Stomach (tissue), 8 donors: ENCODE measurements at regions not wholly inside any gene's neighbourhood (a gene's known extent, or its start where the extent isn't known, plus 50 kb on each side); places are given as distances from the start of the nearest gene placed in this dataset.

Source experiments
- DNase-seq, 2 donors: peaks; one replicate each; pipeline versions ENCODE4 v3.0.0 to v3.0.0-alpha.2; 2013 to 2019
- H3K27ac ChIP-seq, 5 donors: fragments of 200-600 bp in 4 of 5; sonication (generic) in 4 of 5; one replicate each; pipeline ENCODE4 v1.5.1; 2013 to 2019; ENCODE audit warnings: mild to moderate bottlenecking in 1 of 5, moderate library complexity in 1 of 5
- H3K27me3 ChIP-seq, 3 donors: fragments of 200-600 bp; sonication (generic); one replicate each; pipeline ENCODE4 v1.5.1; 2017 to 2019; ENCODE audit warnings: mixed run types in 1 of 3
- H3K36me3 ChIP-seq, 4 donors: fragments of 200-600 bp; sonication (generic); 1 replicate in 3 of 4; 2 replicates in 1 of 4; pipeline ENCODE4 v1.5.1; 2016 to 2019
- H3K4me1 ChIP-seq, 4 donors: fragments of 200-600 bp; sonication (generic); one replicate each; pipeline ENCODE4 v1.5.1; 2016 to 2019
- H3K4me3 ChIP-seq, 4 donors: fragments of 200-600 bp; sonication (generic) in 3 of 4; one replicate each; pipeline ENCODE4 v1.5.1; 2016 to 2019; ENCODE audit warnings: mild to moderate bottlenecking in 1 of 4
- H3K9me3 ChIP-seq, 4 donors: fragments of 200-600 bp; sonication (generic); one replicate each; pipeline ENCODE4 v1.5.1; 2016 to 2019
- EP300 ChIP-seq: sonication (generic); formaldehyde crosslinking; IDR thresholded peaks from one replicate; pipeline ENCODE4 v1.6.1; 2017; ENCODE audit warnings: antibody characterized with exemption
- POLR2A ChIP-seq, 4 donors: fragments of 450-650 bp; IDR thresholded peaks; one replicate each; pipeline ENCODE4 v1.6.1; 2016; ENCODE audit warnings: antibody characterized with exemption in 4 of 4, control low read depth in 2 of 4, mild to moderate bottlenecking in 1 of 4, moderate library complexity in 1 of 4
- POLR2AphosphoS5 ChIP-seq, 3 donors: sonication (generic); formaldehyde crosslinking; IDR thresholded peaks; one replicate each; pipeline ENCODE4 v1.6.1; 2016; ENCODE audit warnings: antibody characterized with exemption in 3 of 3
- WGBS, 5 donors: extraction: QIAGEN DNeasy Blood & Tissue Kit in 3 of 5; methylation state at CpG; one replicate each; pipeline versions ENCODE4 v1.1.5 to v1.1.7; 2013 to 2018; 5-methylcytosine and 5-hydroxymethylcytosine counted together
- intact Hi-C: fragments of 100-400 bp; cut with DNase I; formaldehyde crosslinking; loops from one replicate; pipeline ENCODE4 v1.15.1; 2023; ENCODE audit warnings: low total_unique reads
- TF ChIP-seq, protein P1 (sequence below), 7 experiments: fragments of 450-650 bp in 4 of 7; fragments of 200-600 bp in 3 of 7; sonication (generic) in 3 of 7; IDR thresholded peaks; one replicate each; pipeline ENCODE4 v1.5.1; 2016 to 2019; ENCODE audit warnings: antibody characterized with exemption in 7 of 7, control low read depth in 2 of 7, mild to moderate bottlenecking in 1 of 7
- donor health status: healthy with polysubstance abuse.
- donor health status: Bipolar disorder and iron deficiency.
- donor health status: healthy.

- intact Hi-C loops = no loop called here
- Histone ChIP-seq H3K27me3 (no peaks in the 10 kb centered on the region), H3K9me3 (no peaks in the 10 kb centered on the region), H3K4me3 (no peak overlapping the region), H3K27ac (no peak overlapping the region), H3K36me3 (no peaks in the 10 kb centered on the region), H3K4me1 (no peaks in the 10 kb centered on the region)
- no peak for DNase-seq
- 57 to 91% (median 80%) methylated on average over 2 of the region's 2 CpGs for WGBS, 5 donors
- TF ChIP-seq POLR2AphosphoS5 (IDR thresholded peaks at IDR 0.05) (no peak), POLR2A (IDR thresholded peaks at IDR 0.05) (no peak), EP300 (no peak)
- TF ChIP-seq, protein P1, sequence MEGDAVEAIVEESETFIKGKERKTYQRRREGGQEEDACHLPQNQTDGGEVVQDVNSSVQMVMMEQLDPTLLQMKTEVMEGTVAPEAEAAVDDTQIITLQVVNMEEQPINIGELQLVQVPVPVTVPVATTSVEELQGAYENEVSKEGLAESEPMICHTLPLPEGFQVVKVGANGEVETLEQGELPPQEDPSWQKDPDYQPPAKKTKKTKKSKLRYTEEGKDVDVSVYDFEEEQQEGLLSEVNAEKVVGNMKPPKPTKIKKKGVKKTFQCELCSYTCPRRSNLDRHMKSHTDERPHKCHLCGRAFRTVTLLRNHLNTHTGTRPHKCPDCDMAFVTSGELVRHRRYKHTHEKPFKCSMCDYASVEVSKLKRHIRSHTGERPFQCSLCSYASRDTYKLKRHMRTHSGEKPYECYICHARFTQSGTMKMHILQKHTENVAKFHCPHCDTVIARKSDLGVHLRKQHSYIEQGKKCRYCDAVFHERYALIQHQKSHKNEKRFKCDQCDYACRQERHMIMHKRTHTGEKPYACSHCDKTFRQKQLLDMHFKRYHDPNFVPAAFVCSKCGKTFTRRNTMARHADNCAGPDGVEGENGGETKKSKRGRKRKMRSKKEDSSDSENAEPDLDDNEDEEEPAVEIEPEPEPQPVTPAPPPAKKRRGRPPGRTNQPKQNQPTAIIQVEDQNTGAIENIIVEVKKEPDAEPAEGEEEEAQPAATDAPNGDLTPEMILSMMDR (IDR thresholded peaks at IDR 0.05) = no peak
Observed at GRCh38 chr7:119395024-119395423, 878.0 kb upstream of the KCND2 start.

GRCh38 chr7:119397156-119397555 lies 875.8 kb upstream of the KCND2 start:
- WGBS, 5 donors = 25 to 49% (median 27%) methylated on average over 2 of the region's 2 CpGs
- intact Hi-C loops = no loop called here
- no peak overlapping the region for H3K27ac ChIP-seq
- no peaks in the 10 kb centered on the region for H3K9me3 ChIP-seq
- no peak overlapping the region for H3K4me3 ChIP-seq
- no peaks in the 10 kb centered on the region for H3K27me3 ChIP-seq
- TF ChIP-seq EP300 (no peak), POLR2A (IDR thresholded peaks at IDR 0.05) (no peak), POLR2AphosphoS5 (IDR thresholded peaks at IDR 0.05) (no peak)
- TF ChIP-seq, protein P1 (IDR thresholded peaks at IDR 0.05) = no peak
- no peaks in the 10 kb centered on the region for H3K36me3 ChIP-seq
- no peaks in the 10 kb centered on the region for H3K4me1 ChIP-seq
- DNase-seq = no peak

DNA sequence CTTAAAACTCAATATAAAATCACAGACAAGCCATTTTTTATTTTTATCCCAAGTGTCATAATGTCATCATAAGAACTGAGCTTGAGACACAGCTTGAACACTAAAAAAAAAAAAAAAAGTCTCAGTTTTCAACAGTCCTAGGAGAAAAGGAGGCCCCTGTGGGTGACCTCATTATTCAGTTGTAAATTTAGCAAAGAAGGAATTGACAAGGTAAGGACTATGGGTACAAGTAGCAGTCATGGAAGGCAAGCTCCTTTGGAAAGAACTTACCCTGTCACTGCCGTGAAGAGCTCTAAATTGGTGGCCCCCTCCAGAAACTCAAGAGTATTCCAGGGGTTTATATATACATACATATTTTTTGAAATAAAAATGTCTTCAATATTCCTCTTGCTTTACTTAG lies 864.4 kb upstream of the KCND2 start:
- H3K4me1 ChIP-seq = no peaks in the 10 kb centered on the region
- intact Hi-C loops = no loop called here
- H3K36me3 ChIP-seq = no peaks in the 10 kb centered on the region
- no peak for DNase-seq
- TF ChIP-seq POLR2A (IDR thresholded peaks at IDR 0.05) (no peak), POLR2AphosphoS5 (IDR thresholded peaks at IDR 0.05) (no peak), EP300 (no peak)
- TF ChIP-seq, protein P1 (IDR thresholded peaks at IDR 0.05) = no peak
- H3K9me3 ChIP-seq = peaks cover 0 to 14% (median 8%) of the 10 kb centered on the region in 4 donors
- H3K4me3 ChIP-seq = no peak overlapping the region
- H3K27me3 ChIP-seq = no peaks in the 10 kb centered on the region
- WGBS, 5 donors = 78 to 97% (median 88%) methylated on average over 1 of the region's 1 CpG
- H3K27ac ChIP-seq = no peak overlapping the region

DNA sequence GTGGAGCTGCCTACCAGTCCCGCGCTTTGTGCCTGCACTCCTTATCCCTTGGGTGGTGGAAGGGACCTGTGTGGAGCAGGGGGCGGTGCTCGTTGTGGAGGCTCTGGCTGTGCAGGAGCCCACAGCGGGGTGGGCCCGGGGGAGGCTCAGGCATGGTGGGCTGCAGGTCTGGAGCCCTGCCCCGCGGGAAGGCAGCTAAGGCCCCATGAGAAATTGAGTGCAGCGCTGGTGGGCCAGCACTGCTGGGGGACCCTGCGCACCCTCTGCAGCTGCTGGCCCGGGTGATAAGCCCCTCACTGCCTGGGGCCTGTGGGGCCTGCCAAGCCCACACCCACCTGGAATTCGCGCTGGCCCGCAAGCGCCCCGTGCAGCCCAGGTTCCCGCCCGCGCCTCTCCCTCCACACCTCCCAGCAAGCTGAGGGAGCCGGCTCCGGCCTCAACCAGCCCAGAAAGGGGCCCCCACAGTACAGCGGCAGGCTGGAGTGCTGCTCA lies 859.6 kb upstream of the KCND2 start:
- no peaks in the 10 kb centered on the region for H3K4me1 ChIP-seq
- DNase-seq = no peak
- TF ChIP-seq POLR2A (IDR thresholded peaks at IDR 0.05) = no peak
- no peak for TF ChIP-seq EP300
- no peak for TF ChIP-seq POLR2AphosphoS5 (IDR thresholded peaks at IDR 0.05)
- TF ChIP-seq, protein P1 (IDR thresholded peaks at IDR 0.05) = no peak
- no peaks in the 10 kb centered on the region for H3K36me3 ChIP-seq
- H3K9me3 ChIP-seq = peaks cover 0 to 17% (median 9%) of the 10 kb centered on the region in 4 donors
- no peak overlapping the region for H3K4me3 ChIP-seq
- no peaks in the 10 kb centered on the region for H3K27me3 ChIP-seq
- WGBS, 5 donors = 93 to 98% (median 97%) methylated on average over 12 to 22 of the region's 22 CpGs
- no peak overlapping the region for H3K27ac ChIP-seq
- intact Hi-C loops = no loop called here
